Stimulated activated CD4-positive, alpha-beta T cell treated with anti-CD3 and anti-CD28 coated beads, TNF-alpha, amount 100 ng/mL, for 1 hour (primary cell): ENCODE measurements at regions not wholly inside any gene's neighbourhood (a gene's known extent, or its start where the extent isn't known, plus 50 kb on each side); places are given as distances from the start of the nearest gene placed in this dataset.
"Not testable (repeated sequence)": the region's sequence is repeated elsewhere in the genome, so short reads cannot be mapped to it uniquely, and the experiment has no call there.

ENCODE experiments used
- DNase-seq, 3 donors: peaks; one replicate each; pipeline ENCODE4 v3.0.0-alpha.2; 2020; ENCODE audit warnings: low read depth in 3 of 3, low spot score in 1 of 3

GRCh38 chr20:5453316-5453715 lies 136.6 kb upstream of the PROKR2 start:
- not testable (repeated sequence) for DNase-seq

GRCh38 chr20:5452691-5453090 lies 135.9 kb upstream of the PROKR2 start:
- DNase-seq: not testable (repeated sequence)

GRCh38 chr20:5452286-5452685 lies 135.5 kb upstream of the PROKR2 start:
- not testable (repeated sequence) for DNase-seq

GRCh38 chr20:5451643-5452210 lies 135.0 kb upstream of the PROKR2 start:
- DNase-seq: no peak

- peak in 1 of 3 donors; percentile 23 for DNase-seq
Observed at GRCh38 chr20:5448449-5449118, 131.8 kb upstream of the PROKR2 start.

GRCh38 chr20:5447188-5447587 lies 130.4 kb upstream of the PROKR2 start:
- no peak for DNase-seq

GRCh38 chr20:5445611-5446010 lies 128.9 kb upstream of the PROKR2 start:
- no peak for DNase-seq

GRCh38 chr20:5442101-5442500 lies 125.3 kb upstream of the PROKR2 start:
- DNase-seq: no peak

- DNase-seq: no peak
Observed at GRCh38 chr20:5434116-5434515, 117.4 kb upstream of the PROKR2 start.

GRCh38 chr20:5433352-5433751 lies 116.6 kb upstream of the PROKR2 start:
- DNase-seq: no peak

GRCh38 chr20:5432030-5432429 lies 115.3 kb upstream of the PROKR2 start:
- no peak for DNase-seq

- DNase-seq: no peak
Observed at GRCh38 chr20:5430670-5431069, 113.9 kb upstream of the PROKR2 start.

GRCh38 chr20:5426026-5426425 lies 109.3 kb upstream of the PROKR2 start:
- no peak for DNase-seq

- no peak for DNase-seq
Observed at GRCh38 chr20:5416086-5416485, 99.3 kb upstream of the PROKR2 start.

GRCh38 chr20:5413394-5413793 lies 96.6 kb upstream of the PROKR2 start:
- DNase-seq: no peak

- DNase-seq: no peak
Observed at GRCh38 chr20:5410470-5410869, 93.7 kb upstream of the PROKR2 start.

GRCh38 chr20:5402903-5403531 lies 86.3 kb upstream of the PROKR2 start:
- no peak for DNase-seq

- DNase-seq: no peak
Observed at GRCh38 chr20:5401277-5401875, 84.6 kb upstream of the PROKR2 start.

- no peak for DNase-seq
Observed at GRCh38 chr20:5400164-5400762, 83.5 kb upstream of the PROKR2 start.

GRCh38 chr20:5397393-5397792 lies 80.6 kb upstream of the PROKR2 start:
- DNase-seq: no peak

- no peak for DNase-seq
Observed at GRCh38 chr20:5395932-5396727, 79.4 kb upstream of the PROKR2 start.
